Cardiac muscle cell (in vitro differentiated cells and primary cell): ENCODE measurements at regions not wholly inside any gene's neighbourhood (a gene's known extent, or its start where the extent isn't known, plus 50 kb on each side); places are given as distances from the start of the nearest gene placed in this dataset.

ENCODE experiments used
- DNase-seq, 2 donors: peaks; one replicate each; pipeline versions ENCODE4 v3.0.0 to v3.0.0-alpha.2; 2010 to 2017; ENCODE audit warnings: low read depth in 1 of 2, low spot score in 1 of 2
- H3K27ac ChIP-seq: fragments of 200-600 bp; sonication (generic); 2 replicates; pipeline ENCODE4 v1.5.1; 2016
- H3K27me3 ChIP-seq: fragments of 200-600 bp; sonication (generic); 2 replicates; pipeline ENCODE4 v1.6.0; 2016; ENCODE audit warnings: control low read depth
- H3K36me3 ChIP-seq: fragments of 200-600 bp; sonication (generic); 2 replicates; pipeline ENCODE4 v1.5.1; 2016; ENCODE audit warnings: control low read depth
- H3K4me1 ChIP-seq: fragments of 200-600 bp; sonication (generic); 2 replicates; pipeline ENCODE4 v1.8.1; 2017; ENCODE audit warnings: low read depth, mild to moderate bottlenecking, mixed run types
- H3K4me3 ChIP-seq: fragments of 200-600 bp; sonication (generic); 2 replicates; pipeline ENCODE4 v1.5.1; 2016; ENCODE audit warnings: mild to moderate bottlenecking
- H3K9me3 ChIP-seq: fragments of 200-600 bp; sonication (generic); 2 replicates; pipeline ENCODE4 v1.5.1; 2017; ENCODE audit warnings: low read depth, mild to moderate bottlenecking, control low read depth
- CTCF ChIP-seq: IDR thresholded peaks from 2 replicates; pipeline ENCODE4 v1.5.1; 2012; ENCODE audit warnings: low read depth, mild to moderate bottlenecking, low read length

- no peak for TF ChIP-seq CTCF
- H3K27me3 ChIP-seq = no peaks in the 10 kb centered on the region
- no peak overlapping the region for H3K4me3 ChIP-seq
- H3K36me3 ChIP-seq = no peaks in the 10 kb centered on the region
- no peak overlapping the region for H3K27ac ChIP-seq
- no peak for DNase-seq
- H3K4me1 ChIP-seq = no peaks in the 10 kb centered on the region
- no peaks in the 10 kb centered on the region for H3K9me3 ChIP-seq
Measured at GRCh38 chr7:156127166-156128134, 315.2 kb upstream of the SHH start.

- Histone ChIP-seq H3K27ac (no peak overlapping the region), H3K36me3 (no peaks in the 10 kb centered on the region), H3K4me3 (no peak overlapping the region), H3K9me3 (no peaks in the 10 kb centered on the region), H3K27me3 (no peaks in the 10 kb centered on the region), H3K4me1 (no peaks in the 10 kb centered on the region)
- TF ChIP-seq CTCF = no peak
- no peak for DNase-seq
Measured at GRCh38 chr7:156125841-156126730, 313.8 kb upstream of the SHH start.

- TF ChIP-seq CTCF = no peak
- Histone ChIP-seq H3K4me3 (no peak overlapping the region), H3K36me3 (no peaks in the 10 kb centered on the region), H3K4me1 (no peaks in the 10 kb centered on the region), H3K27ac (no peak overlapping the region), H3K27me3 (no peaks in the 10 kb centered on the region), H3K9me3 (no peaks in the 10 kb centered on the region)
- DNase-seq = no peak
Measured at GRCh38 chr7:156124356-156124755, 312.1 kb upstream of the SHH start.

GRCh38 chr7:156123362-156123761 lies 311.1 kb upstream of the SHH start:
- no peak overlapping the region for H3K4me3 ChIP-seq
- no peaks in the 10 kb centered on the region for H3K36me3 ChIP-seq
- no peak for DNase-seq
- no peaks in the 10 kb centered on the region for H3K4me1 ChIP-seq
- TF ChIP-seq CTCF = no peak
- no peak overlapping the region for H3K27ac ChIP-seq
- no peaks in the 10 kb centered on the region for H3K9me3 ChIP-seq
- H3K27me3 ChIP-seq = no peaks in the 10 kb centered on the region

GRCh38 chr7:156122752-156123354 lies 310.6 kb upstream of the SHH start:
- Histone ChIP-seq H3K4me1 (no peaks in the 10 kb centered on the region), H3K27me3 (no peaks in the 10 kb centered on the region), H3K36me3 (no peaks in the 10 kb centered on the region), H3K9me3 (no peaks in the 10 kb centered on the region), H3K27ac (no peak overlapping the region), H3K4me3 (no peak overlapping the region)
- TF ChIP-seq CTCF = no peak
- DNase-seq = no peak
